Neural cell (in vitro differentiated cells): ENCODE measurements at regions not wholly inside any gene's neighbourhood (a gene's known extent, or its start where the extent isn't known, plus 50 kb on each side); places are given as distances from the start of the nearest gene placed in this dataset.

ENCODE experiments used
- EP300 ChIP-seq: fragments of 450-650 bp; conservative IDR thresholded peaks from 2 replicates; pipeline ENCODE4 v1.6.1; 2014; ENCODE audit warnings: antibody characterized with exemption, mild to moderate bottlenecking, moderate library complexity; ENCODE audit not compliant: poor library complexity, severe bottlenecking
- POLR2AphosphoS5 ChIP-seq: IDR thresholded peaks from 2 replicates; pipeline ENCODE4 v1.6.1; 2012
- TF ChIP-seq, protein P1 (sequence below): fragments of 450-650 bp; IDR thresholded peaks from 2 replicates; pipeline ENCODE4 v1.5.1; 2014; ENCODE audit warnings: antibody characterized with exemption, mild to moderate bottlenecking, moderate library complexity; ENCODE audit not compliant: poor library complexity, severe bottlenecking

DNA sequence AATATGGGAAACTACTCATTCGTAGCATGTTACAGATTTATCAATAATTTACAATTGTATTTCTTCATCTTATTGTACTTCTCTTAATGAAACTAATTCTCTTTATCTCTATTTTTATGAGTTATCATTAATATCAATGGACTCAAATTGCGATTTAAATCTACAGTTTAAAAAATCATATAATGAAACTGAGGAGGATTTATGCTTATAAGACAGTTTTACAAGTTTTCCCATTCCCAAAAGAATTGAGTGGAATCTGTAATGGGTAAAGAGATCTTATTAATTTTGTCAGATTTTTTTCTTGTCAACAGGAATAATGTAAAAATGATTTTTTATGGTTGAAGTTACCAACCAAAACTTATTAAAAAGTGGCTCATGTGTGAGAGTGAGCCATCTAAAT is 468.0 kb downstream of the METTL4 start:
- TF ChIP-seq, protein P1, sequence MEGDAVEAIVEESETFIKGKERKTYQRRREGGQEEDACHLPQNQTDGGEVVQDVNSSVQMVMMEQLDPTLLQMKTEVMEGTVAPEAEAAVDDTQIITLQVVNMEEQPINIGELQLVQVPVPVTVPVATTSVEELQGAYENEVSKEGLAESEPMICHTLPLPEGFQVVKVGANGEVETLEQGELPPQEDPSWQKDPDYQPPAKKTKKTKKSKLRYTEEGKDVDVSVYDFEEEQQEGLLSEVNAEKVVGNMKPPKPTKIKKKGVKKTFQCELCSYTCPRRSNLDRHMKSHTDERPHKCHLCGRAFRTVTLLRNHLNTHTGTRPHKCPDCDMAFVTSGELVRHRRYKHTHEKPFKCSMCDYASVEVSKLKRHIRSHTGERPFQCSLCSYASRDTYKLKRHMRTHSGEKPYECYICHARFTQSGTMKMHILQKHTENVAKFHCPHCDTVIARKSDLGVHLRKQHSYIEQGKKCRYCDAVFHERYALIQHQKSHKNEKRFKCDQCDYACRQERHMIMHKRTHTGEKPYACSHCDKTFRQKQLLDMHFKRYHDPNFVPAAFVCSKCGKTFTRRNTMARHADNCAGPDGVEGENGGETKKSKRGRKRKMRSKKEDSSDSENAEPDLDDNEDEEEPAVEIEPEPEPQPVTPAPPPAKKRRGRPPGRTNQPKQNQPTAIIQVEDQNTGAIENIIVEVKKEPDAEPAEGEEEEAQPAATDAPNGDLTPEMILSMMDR, result no peak
- TF ChIP-seq POLR2AphosphoS5 (no peak), EP300 (no peak)
